GM12878 (cell line): ENCODE measurements at regions not wholly inside any gene's neighbourhood (a gene's known extent, or its start where the extent isn't known, plus 50 kb on each side); places are given as distances from the start of the nearest gene placed in this dataset.

Experiments used
- ATAC-seq: fragments of 200-7000 bp; cut with Tn5 transposase; 3 replicates; pipeline ENCODE4 v1.9.1; 2020; ENCODE audit warnings: mild to moderate bottlenecking, moderate library complexity
- BruUV-seq: library from RNA; stranded (reverse); fragments of 400-500 nt; replicated peaks from 2 replicates; lab custom pipeline; 2021; lab: Mats Ljungman, UMichigan
- CTCF ChIA-PET: fragments of 300-600 bp; sonication (Branson Sonifier 250); formaldehyde crosslinking; extraction: SDS; loops from one replicate; lab custom pipeline; 2021; ENCODE audit warnings: inconsistent platforms; lab: Yijun Ruan, JAX
- POLR2A ChIA-PET: fragments of 350-600 bp; formaldehyde crosslinking; extraction: SDS; loops from one replicate; lab custom pipeline; 2021; ENCODE audit warnings: inconsistent platforms; lab: Charles Lee
- RAD21 ChIA-PET: fragments of 300-600 bp; sonication (Branson Sonifier 250); formaldehyde crosslinking; loops from one replicate; lab custom pipeline; 2023; ENCODE audit warnings: antibody characterized with exemption; ENCODE audit not compliant: unreplicated experiment; lab: Charles Lee
- SMC1A ChIA-PET: fragments of 300-600 bp; sonication (Branson Sonifier 250); formaldehyde crosslinking; loops from one replicate; lab custom pipeline; 2023; ENCODE audit not compliant: unreplicated experiment, uncharacterized antibody; lab: Charles Lee
- DNase-seq: peaks from one replicate; pipeline ENCODE4 v3.0.0-alpha.2; 2011; ENCODE audit warnings: low read depth, low spot score
- FAIRE-seq: peaks from 3 replicates; lab custom pipeline; 2011; peaks lifted over from hg19 to GRCh38; lab: Jason Lieb, UNC
- H2AFZ ChIP-seq: 2 replicates; pipeline ENCODE4 v1.6.0; 2011; ENCODE audit warnings: low read depth, low read length, control low read depth; ENCODE audit not compliant: control insufficient read depth
- H3K27ac ChIP-seq: 2 replicates; pipeline ENCODE4 v1.5.1; 2011; ENCODE audit warnings: control low read depth; ENCODE audit not compliant: control insufficient read depth, insufficient read depth
- H3K27me3 ChIP-seq, 2 experiments: replicated peaks in 1 of 2; 2 replicates each; pipeline versions ENCODE4 v1.6.0 to v1.6.1; 2011; ENCODE audit warnings: low read length in 1 of 2; ENCODE audit not compliant: control insufficient read depth in 2 of 2, insufficient read depth in 2 of 2
- H3K36me3 ChIP-seq, 2 experiments: 2 replicates each; pipeline ENCODE4 v1.5.1; 2011; ENCODE audit warnings: low read length in 1 of 2; ENCODE audit not compliant: control insufficient read depth in 2 of 2, insufficient read depth in 2 of 2
- H3K4me1 ChIP-seq: 2 replicates; pipeline ENCODE4 v1.6.1; 2011; ENCODE audit warnings: mild to moderate bottlenecking, low read length, moderate library complexity, mixed read lengths; ENCODE audit not compliant: control insufficient read depth, insufficient read depth
- H3K4me2 ChIP-seq: 2 replicates; pipeline ENCODE4 v1.6.0; 2011; ENCODE audit warnings: control low read depth; ENCODE audit not compliant: control insufficient read depth, insufficient read depth
- H3K4me3 ChIP-seq: fragments of 200-600 bp; sonication (generic); 2 replicates; pipeline ENCODE4 v1.5.1; 2016
- H3K79me2 ChIP-seq: 2 replicates; pipeline ENCODE4 v1.6.0; 2011; ENCODE audit warnings: low read length; ENCODE audit not compliant: control insufficient read depth, insufficient read depth
- H3K9ac ChIP-seq: 2 replicates; pipeline ENCODE4 v1.8.0; 2011; ENCODE audit warnings: low read length, control low read depth, mixed read lengths; ENCODE audit not compliant: control insufficient read depth, insufficient read depth
- H3K9me3 ChIP-seq: replicated peaks from 3 replicates; pipeline ENCODE4 v1.5.1; 2011; ENCODE audit warnings: mild to moderate bottlenecking, low read length; ENCODE audit not compliant: control insufficient read depth, insufficient read depth
- H4K20me1 ChIP-seq: 2 replicates; pipeline ENCODE4 v1.6.0; 2011; ENCODE audit not compliant: control insufficient read depth, insufficient read depth
- FOXK2 ChIP-seq: fragments of 450-650 bp; IDR thresholded peaks from 2 replicates; pipeline ENCODE4 v1.6.1; 2017; ENCODE audit warnings: mild to moderate bottlenecking, moderate library complexity
- HSF1 ChIP-seq: fragments of 150-350 bp; IDR thresholded peaks from 2 replicates; pipeline ENCODE4 v1.6.1; 2014; ENCODE audit warnings: mild to moderate bottlenecking, low read depth, low read length
- MLLT1 ChIP-seq: fragments of 450-650 bp; IDR thresholded peaks from 2 replicates; pipeline ENCODE4 v1.6.1; 2016; ENCODE audit warnings: mild to moderate bottlenecking
- WGBS: methylation state at CpG from one replicate; pipeline ENCODE4 v1.1.6; 2016; ENCODE audit warnings: low lambda C conversion rate; ENCODE audit not compliant: insufficient replicate concordance, insufficient coverage; ENCODE audit errors: missing lambda C conversion rate; 5-methylcytosine and 5-hydroxymethylcytosine counted together
- in situ Hi-C: fragments of 300-500 bp; cut with MboI; formaldehyde crosslinking; loops from 9 replicates; pipeline ENCODE4 v1.14.3; 2018; ENCODE audit warnings: mixed read lengths
- intact Hi-C: fragments of 100-400 bp; cut with micrococcal nuclease; formaldehyde crosslinking; loops from one replicate; pipeline ENCODE4 v1.14.2; 2022; ENCODE audit not compliant: unreplicated experiment

GRCh38 chr18:43751203-43751602, 473.9 kb upstream of the SYT4 start (continued):
- no peak for TF ChIP-seq MLLT1
- TF ChIP-seq HSF1, result no peak
- TF ChIP-seq, all 136 proteins: peak for 0

- no peak overlapping the region for H3K4me2 ChIP-seq
- H4K20me1 ChIP-seq, result no peaks in the 10 kb centered on the region
- no peak overlapping the region for H3K4me3 ChIP-seq
- ChIA-PET RAD21 (no interaction called here), SMC1A (no interaction called here), CTCF (interaction anchor here (0.6 kb wide), 1 partner anchor 1622 kb away, joined by 3 read pairs; no protein-coding TSS in a partner anchor), POLR2A (no interaction called here)
- ATAC-seq (no peak), DNase-seq (no peak), FAIRE-seq (no peak)
- H3K79me2 ChIP-seq, result no peaks in the 10 kb centered on the region
- no peak for TF ChIP-seq FOXK2
- H3K27ac ChIP-seq, result no peak overlapping the region
- no peaks in the 10 kb centered on the region for H3K4me1 ChIP-seq
- no TSS peak for BruUV-seq
- H3K36me3 ChIP-seq, result no peaks in the 10 kb centered on the region
- intact Hi-C loops (no loop called here), in situ Hi-C loops (no loop called here)
- no peaks in the 10 kb centered on the region for H3K9me3 ChIP-seq
- H3K9ac ChIP-seq, result no peak overlapping the region
- 0% methylated on average over 2 of the region's 2 CpGs for WGBS
- H2AFZ ChIP-seq, result no peak overlapping the region
- no peaks in the 10 kb centered on the region for H3K27me3 ChIP-seq
These were observed 474.5 kb upstream of the SYT4 start for GRCh38 chr18:43751835-43752234.
